Small intestine (tissue), 7 donors: ENCODE measurements at regions not wholly inside any gene's neighbourhood (a gene's known extent, or its start where the extent isn't known, plus 50 kb on each side); places are given as distances from the start of the nearest gene placed in this dataset.
A peak's percentile ranks its signal among the peaks of the same experiment; 100 is the strongest.
"Not testable (repeated sequence)": the region's sequence is repeated elsewhere in the genome, so short reads cannot be mapped to it uniquely, and the experiment has no call there.

ENCODE experiments used
- DNase-seq, 2 donors: peaks; one replicate each; pipeline versions ENCODE4 v3.0.0 to v3.0.0-alpha.2; 2013
- FAIRE-seq: peaks from 2 replicates; lab custom pipeline; 2012; peaks lifted over from hg19 to GRCh38; lab: Jason Lieb, UNC
- H3K27ac ChIP-seq, 3 donors: one replicate each; pipeline ENCODE4 v1.5.1; 2013; ENCODE audit warnings: low read length in 2 of 3, mild to moderate bottlenecking in 2 of 3, control low read depth in 1 of 3, inconsistent platforms in 1 of 3, low read depth in 1 of 3, moderate library complexity in 1 of 3
- H3K27me3 ChIP-seq, 3 donors: one replicate each; pipeline ENCODE4 v1.6.1; 2013; ENCODE audit warnings: low read length in 3 of 3, inconsistent platforms in 1 of 3; ENCODE audit not compliant: control insufficient read depth in 3 of 3, insufficient read depth in 3 of 3
- H3K36me3 ChIP-seq, 3 donors: one replicate each; pipeline ENCODE4 v1.6.1; 2013; ENCODE audit warnings: low read length in 3 of 3, inconsistent platforms in 1 of 3, low read depth in 1 of 3, mild to moderate bottlenecking in 1 of 3, moderate library complexity in 1 of 3; ENCODE audit not compliant: control insufficient read depth in 3 of 3, insufficient read depth in 2 of 3
- H3K4me1 ChIP-seq, 3 donors: one replicate each; pipeline ENCODE4 v1.6.1; 2013; ENCODE audit warnings: low read length in 2 of 3, inconsistent platforms in 1 of 3, low read depth in 1 of 3, mild to moderate bottlenecking in 1 of 3, moderate library complexity in 1 of 3; ENCODE audit not compliant: control insufficient read depth in 3 of 3, insufficient read depth in 2 of 3
- H3K4me3 ChIP-seq, 3 donors: one replicate each; pipeline ENCODE4 v1.5.1; 2013; ENCODE audit warnings: low read length in 3 of 3, control low read depth in 1 of 3, inconsistent platforms in 1 of 3, low read depth in 1 of 3, mild to moderate bottlenecking in 1 of 3, moderate library complexity in 1 of 3
- H3K9me3 ChIP-seq, 2 donors: one replicate each; pipeline ENCODE4 v1.6.1; 2013; ENCODE audit warnings: low read depth in 1 of 2, low read length in 1 of 2; ENCODE audit not compliant: control insufficient read depth in 2 of 2, insufficient read depth in 1 of 2
- WGBS, 3 donors: extraction: QIAGEN DNeasy Blood & Tissue Kit; methylation state at CpG; one replicate each; pipeline ENCODE4 v1.1.7; 2013; 5-methylcytosine and 5-hydroxymethylcytosine counted together
- donor health status: healthy with polysubstance abuse.
- donor health status: control.
- donor health status: control.
- donor health status: Bipolar disorder and iron deficiency.
- donor health status: healthy.

GRCh38 chr4:184281231-184282139 is 63.8 kb upstream of the ENPP6 start:
- no peak overlapping the region for H3K4me3 ChIP-seq
- peak overlapping the region in 1 of 3 donors; percentile 69 for H3K27ac ChIP-seq
- no peaks in the 10 kb centered on the region for H3K36me3 ChIP-seq
- no peak for DNase-seq
- peaks cover 0 to 14% (median 0%) of the 10 kb centered on the region in 3 donors for H3K4me1 ChIP-seq
- 71 to 82% (median 79%) methylated on average over 12 of the region's 12 CpGs for WGBS, 3 donors
- no peak for FAIRE-seq
- H3K9me3 ChIP-seq = peaks cover 0 to 12% of the 10 kb centered on the region in 2 donors
- H3K27me3 ChIP-seq = no peaks in the 10 kb centered on the region

DNA sequence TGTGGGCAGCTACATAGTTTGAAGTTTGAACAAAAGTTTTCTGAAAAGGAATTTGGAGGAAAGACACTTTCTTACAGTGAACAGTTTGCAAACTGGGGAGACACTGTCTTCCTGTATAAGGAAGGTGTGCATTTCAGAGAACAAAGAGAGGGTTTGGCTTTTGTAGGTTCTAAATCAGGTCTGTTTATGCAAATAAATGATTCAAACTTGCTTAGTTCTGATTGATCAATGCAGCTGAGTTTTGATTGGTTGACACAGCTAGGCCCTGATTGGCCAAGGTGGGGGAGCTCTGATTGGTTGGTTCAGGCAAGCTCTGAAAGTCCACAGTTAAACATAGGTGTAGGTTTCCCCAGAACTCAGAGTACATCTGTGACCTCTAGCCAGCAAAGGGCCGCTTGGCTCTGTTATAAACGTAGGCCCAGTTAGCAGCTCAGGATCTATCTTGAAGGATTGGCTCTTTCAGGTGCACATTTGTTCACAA is 63.0 kb upstream of the ENPP6 start:
- FAIRE-seq = no peak
- Histone ChIP-seq H3K27ac (peak overlapping the region in 1 of 3 donors; percentile 69), H3K4me3 (no peak overlapping the region), H3K27me3 (no peaks in the 10 kb centered on the region), H3K4me1 (peaks cover 0 to 14% (median 0%) of the 10 kb centered on the region in 3 donors), H3K9me3 (peaks cover 0 to 19% of the 10 kb centered on the region in 2 donors), H3K36me3 (no peaks in the 10 kb centered on the region)
- WGBS, 3 donors = 85 to 96% (median 86%) methylated on average over 2 of the region's 2 CpGs
- DNase-seq = no peak

DNA sequence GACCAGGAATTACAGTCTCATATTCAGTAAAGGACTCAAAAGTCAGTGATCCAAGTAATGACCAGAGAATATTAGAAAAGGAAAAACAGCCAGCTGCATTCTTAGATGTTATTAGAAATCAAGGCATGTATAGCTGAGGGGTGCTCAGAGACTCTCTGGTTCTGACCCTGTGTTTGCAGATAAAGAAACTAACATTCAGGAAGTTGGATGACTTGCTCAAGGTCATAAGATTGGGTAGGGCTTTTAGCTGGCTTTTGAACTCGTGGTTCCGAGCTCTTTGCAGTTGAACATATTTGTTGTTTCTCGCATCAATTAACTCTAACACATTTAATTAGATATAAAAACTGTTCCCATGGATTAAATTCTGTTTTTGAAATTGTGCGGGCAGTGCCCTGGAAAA is 62.5 kb upstream of the ENPP6 start:
- peaks cover 0 to 19% of the 10 kb centered on the region in 2 donors for H3K9me3 ChIP-seq
- WGBS, 3 donors = 63 to 78% (median 67%) methylated on average over 4 of the region's 4 CpGs

GRCh38 chr4:184279496-184280061 is 61.9 kb upstream of the ENPP6 start:
- no peak overlapping the region for H3K27ac ChIP-seq
- no peak for FAIRE-seq
- peaks cover 0 to 19% of the 10 kb centered on the region in 2 donors for H3K9me3 ChIP-seq
- no peak for DNase-seq
- H3K27me3 ChIP-seq = no peaks in the 10 kb centered on the region
- H3K4me1 ChIP-seq = peaks cover 0 to 14% (median 0%) of the 10 kb centered on the region in 3 donors
- 91 to 95% (median 95%) methylated on average over 7 of the region's 7 CpGs for WGBS, 3 donors
- no peak overlapping the region for H3K4me3 ChIP-seq
- no peaks in the 10 kb centered on the region for H3K36me3 ChIP-seq

More for the DNA sequence above, 62.5 kb upstream of the ENPP6 start:
- H3K27me3 ChIP-seq = no peaks in the 10 kb centered on the region
- no peak overlapping the region for H3K27ac ChIP-seq
- peaks cover 0 to 14% (median 0%) of the 10 kb centered on the region in 3 donors for H3K4me1 ChIP-seq
- DNase-seq = no peak
- no peak overlapping the region for H3K4me3 ChIP-seq
- no peaks in the 10 kb centered on the region for H3K36me3 ChIP-seq
- no peak for FAIRE-seq

- Histone ChIP-seq H3K4me1 (peaks cover 0 to 12% (median 0%) of the 10 kb centered on the region in 3 donors), H3K9me3 (peaks cover 0 to 19% of the 10 kb centered on the region in 2 donors)
- not testable (repeated sequence) for H3K4me3 ChIP-seq, H3K27ac ChIP-seq, H3K27me3 ChIP-seq, H3K36me3 ChIP-seq, FAIRE-seq
- DNase-seq = peak; percentile 49 to 54
Measured at GRCh38 chr4:184277769-184278168, 60.1 kb upstream of the ENPP6 start.

DNA sequence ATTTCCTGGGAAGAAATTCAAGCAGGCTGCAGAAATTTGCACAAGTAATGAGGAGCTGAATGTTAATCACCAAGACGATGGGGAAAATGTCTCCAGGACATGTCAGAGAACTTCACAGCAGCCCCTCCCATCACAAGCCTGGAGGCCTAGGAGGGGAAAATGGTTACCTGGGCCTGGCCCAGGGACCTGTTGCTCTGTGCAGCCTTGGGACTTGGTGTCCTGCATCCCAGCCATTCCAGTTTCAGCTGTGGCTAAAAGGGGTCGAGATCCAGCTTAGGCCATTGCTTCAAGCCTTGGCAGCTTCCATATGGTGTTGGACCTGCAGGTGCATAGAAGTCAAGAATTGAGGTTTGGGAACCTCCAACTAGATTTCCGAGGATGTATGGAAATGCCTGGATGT is 59.3 kb upstream of the ENPP6 start:
- H3K27me3 ChIP-seq, H3K27ac ChIP-seq, H3K36me3 ChIP-seq, H3K4me3 ChIP-seq, FAIRE-seq, H3K4me1 ChIP-seq, DNase-seq: not testable (repeated sequence)
- WGBS, 3 donors = 91 to 94% (median 94%) methylated on average over 3 of the region's 3 CpGs
- peaks cover 0 to 19% of the 10 kb centered on the region in 2 donors for H3K9me3 ChIP-seq

- FAIRE-seq, H3K36me3 ChIP-seq, DNase-seq, H3K27ac ChIP-seq, H3K4me1 ChIP-seq, H3K4me3 ChIP-seq, H3K27me3 ChIP-seq: not testable (repeated sequence)
- peaks cover 0 to 19% of the 10 kb centered on the region in 2 donors for H3K9me3 ChIP-seq
- 73 to 99% (median 87%) methylated on average over 4 of the region's 4 CpGs for WGBS, 3 donors
Measured at GRCh38 chr4:184276346-184276745, 58.7 kb upstream of the ENPP6 start.

- Histone ChIP-seq H3K27ac (no peak overlapping the region), H3K36me3 (no peaks in the 10 kb centered on the region), H3K4me1 (peaks cover 0 to 7% (median 0%) of the 10 kb centered on the region in 3 donors), H3K27me3 (no peaks in the 10 kb centered on the region), H3K4me3 (no peak overlapping the region), H3K9me3 (peaks cover 0 to 19% of the 10 kb centered on the region in 2 donors)
- no peak for FAIRE-seq
- WGBS, 3 donors = 86 to 98% (median 94%) methylated on average over 2 of the region's 2 CpGs
- DNase-seq = no peak
Measured at GRCh38 chr4:184275766-184276165, 58.1 kb upstream of the ENPP6 start.
